Left renal pelvis (tissue), 4 donors: ENCODE measurements at regions not wholly inside any gene's neighbourhood (a gene's known extent, or its start where the extent isn't known, plus 50 kb on each side); places are given as distances from the start of the nearest gene placed in this dataset.
"Not testable (repeated sequence)": the region's sequence is repeated elsewhere in the genome, so short reads cannot be mapped to it uniquely, and the experiment has no call there.

Experiments used
- DNase-seq, 4 donors: peaks; one replicate each; pipeline ENCODE4 v3.0.0-alpha.2; 2013; ENCODE audit warnings: low read depth in 4 of 4, low spot score in 3 of 4

GRCh38 chr10:121690152-121690848 is 92.1 kb upstream of the FGFR2 start:
- peak in 1 of 4 donors; percentile 37 for DNase-seq

- DNase-seq, result no peak
Observed at GRCh38 chr10:121687095-121687813, 89.0 kb upstream of the FGFR2 start.

GRCh38 chr10:121684276-121684675 is 86.0 kb upstream of the FGFR2 start:
- no peak for DNase-seq

- DNase-seq, result no peak
Observed at GRCh38 chr10:121683816-121684215, 85.6 kb upstream of the FGFR2 start.

GRCh38 chr10:121683366-121683765 is 85.1 kb upstream of the FGFR2 start:
- DNase-seq, result no peak

- DNase-seq, result no peak
Observed at GRCh38 chr10:121681997-121682687, 83.9 kb upstream of the FGFR2 start.

- no peak for DNase-seq
Observed at GRCh38 chr10:121680879-121681655, 82.8 kb upstream of the FGFR2 start.

- no peak for DNase-seq
Observed at GRCh38 chr10:121679916-121680315, 81.7 kb upstream of the FGFR2 start.

GRCh38 chr10:121678631-121679174 is 80.5 kb upstream of the FGFR2 start:
- no peak for DNase-seq

- DNase-seq, result no peak
Observed at GRCh38 chr10:121677880-121678279, 79.6 kb upstream of the FGFR2 start.

- no peak for DNase-seq
Observed at GRCh38 chr10:121675344-121675743, 77.1 kb upstream of the FGFR2 start.

- DNase-seq, result no peak
Observed at GRCh38 chr10:121674885-121675284, 76.6 kb upstream of the FGFR2 start.

- no peak for DNase-seq
Observed at GRCh38 chr10:121672733-121673132, 74.5 kb upstream of the FGFR2 start.

GRCh38 chr10:121669840-121670239 is 71.6 kb upstream of the FGFR2 start:
- not testable (repeated sequence) for DNase-seq

- no peak for DNase-seq
Observed at GRCh38 chr10:121669028-121669374, 70.8 kb upstream of the FGFR2 start.

- DNase-seq, result peak in 1 of 4 donors; percentile 54
Observed at GRCh38 chr10:121668314-121669027, 70.2 kb upstream of the FGFR2 start.

GRCh38 chr10:121667948-121668313 is 69.7 kb upstream of the FGFR2 start:
- DNase-seq, result no peak

GRCh38 chr10:121665809-121666208 is 67.6 kb upstream of the FGFR2 start:
- no peak for DNase-seq

GRCh38 chr10:121664671-121665070 is 66.4 kb upstream of the FGFR2 start:
- no peak for DNase-seq
